ENCODE measurements at regions not wholly inside any gene's neighbourhood (a gene's known extent, or its start where the extent isn't known, plus 50 kb on each side); places are given as distances from the start of the nearest gene placed in this dataset.

- Histone ChIP-seq H3K9me3 (peaks cover 0 to 12% of the 10 kb centered on the region in 2 donors), H3K27ac (no peak overlapping the region), H3K36me3 (no peaks in the 10 kb centered on the region), H3K4me1 (no peaks in the 10 kb centered on the region), H3K4me3 (no peak overlapping the region), H3K27me3 (no peaks in the 10 kb centered on the region)
- no peak for TF ChIP-seq CTCF (IDR thresholded peaks at IDR 0.05)
- DNase-seq = no peak
- intact Hi-C loops (cut with DNase I) = no loop called here
- no peak for ATAC-seq
Observed at GRCh38 chr1:82962658-82963057, 1036.3 kb downstream of the TTLL7 start.

- DNase-seq = no peak
- intact Hi-C loops (cut with DNase I) = no loop called here
- Histone ChIP-seq H3K4me1 (no peaks in the 10 kb centered on the region), H3K36me3 (no peaks in the 10 kb centered on the region), H3K4me3 (no peak overlapping the region), H3K27ac (no peak overlapping the region), H3K27me3 (no peaks in the 10 kb centered on the region), H3K9me3 (peaks cover 0 to 5% of the 10 kb centered on the region in 2 donors)
- TF ChIP-seq CTCF (IDR thresholded peaks at IDR 0.05) = no peak
- ATAC-seq = no peak
Observed at GRCh38 chr1:82950606-82951200, 1048.2 kb downstream of the TTLL7 start.

GRCh38 chr1:82948386-82948785, 1050.5 kb downstream of the TTLL7 start:
- no peaks in the 10 kb centered on the region for H3K4me1 ChIP-seq
- intact Hi-C loops (cut with DNase I) = no loop called here
- DNase-seq = no peak
- no peak for ATAC-seq
- TF ChIP-seq CTCF (IDR thresholded peaks at IDR 0.05) = no peak
- H3K9me3 ChIP-seq = no peaks in the 10 kb centered on the region
- no peaks in the 10 kb centered on the region for H3K36me3 ChIP-seq
- no peak overlapping the region for H3K4me3 ChIP-seq
- no peaks in the 10 kb centered on the region for H3K27me3 ChIP-seq
- H3K27ac ChIP-seq = no peak overlapping the region

GRCh38 chr1:82947278-82947677, 1051.7 kb downstream of the TTLL7 start:
- no peak for TF ChIP-seq CTCF (IDR thresholded peaks at IDR 0.05)
- Histone ChIP-seq H3K4me1 (no peaks in the 10 kb centered on the region), H3K36me3 (no peaks in the 10 kb centered on the region), H3K4me3 (no peak overlapping the region), H3K9me3 (no peaks in the 10 kb centered on the region), H3K27ac (no peak overlapping the region), H3K27me3 (no peaks in the 10 kb centered on the region)
- no peak for DNase-seq
- no peak for ATAC-seq
- intact Hi-C loops (cut with DNase I) = no loop called here

- H3K4me3 ChIP-seq = no peak overlapping the region
- no peaks in the 10 kb centered on the region for H3K4me1 ChIP-seq
- ATAC-seq (no peak), DNase-seq (no peak)
- intact Hi-C loops (cut with DNase I) = no loop called here
- no peak overlapping the region for H3K27ac ChIP-seq
- H3K27me3 ChIP-seq = no peaks in the 10 kb centered on the region
- H3K9me3 ChIP-seq = no peaks in the 10 kb centered on the region
- no peaks in the 10 kb centered on the region for H3K36me3 ChIP-seq
- no peak for TF ChIP-seq CTCF (IDR thresholded peaks at IDR 0.05)
Observed at GRCh38 chr1:82946096-82946605, 1052.8 kb downstream of the TTLL7 start.

All from left lung (tissue), 4 donors.